SK-N-MC (cell line): ENCODE measurements at regions not wholly inside any gene's neighbourhood (a gene's known extent, or its start where the extent isn't known, plus 50 kb on each side); places are given as distances from the start of the nearest gene placed in this dataset.

Source experiments
- FOXP2 ChIP-seq: optimal IDR thresholded peaks from 2 replicates; pipeline ENCODE3; 2011; ENCODE audit warnings: mild to moderate bottlenecking, moderate library complexity; ENCODE audit not compliant: insufficient read depth; ENCODE audit errors: extremely low read length, control extremely low read depth
- POLR2AphosphoS5 ChIP-seq: IDR thresholded peaks from 2 replicates; pipeline ENCODE4 v1.6.1; 2012; ENCODE audit warnings: mild to moderate bottlenecking, low read depth, low read length, borderline replicate concordance

- TF ChIP-seq POLR2AphosphoS5 (no peak), FOXP2 (no peak)
Observed at GRCh38 chr1:232507571-232507970, 122.4 kb downstream of the SIPA1L2 start.
